Fibroblast of skin of abdomen (primary cell): ENCODE measurements at regions not wholly inside any gene's neighbourhood (a gene's known extent, or its start where the extent isn't known, plus 50 kb on each side); places are given as distances from the start of the nearest gene placed in this dataset.
"Not testable (repeated sequence)": the region's sequence is repeated elsewhere in the genome, so short reads cannot be mapped to it uniquely, and the experiment has no call there.

Experiments
- DNase-seq: peaks from one replicate; pipeline ENCODE4 v3.0.0-alpha.2; 2013

GRCh38 chr9:22992780-22993179, 546.2 kb downstream of the DMRTA1 start:
- no peak for DNase-seq

- DNase-seq = no peak
Measured at GRCh38 chr9:22997923-22998322, 551.3 kb downstream of the DMRTA1 start.

- DNase-seq = peak; percentile 75
Measured at GRCh38 chr9:23005156-23005555, 558.5 kb downstream of the DMRTA1 start.

- DNase-seq = no peak
Measured at GRCh38 chr9:23006127-23006526, 559.5 kb downstream of the DMRTA1 start.

GRCh38 chr9:23011669-23012068, 565.0 kb downstream of the DMRTA1 start:
- DNase-seq = peak; percentile 78

- DNase-seq = no peak
Measured at GRCh38 chr9:23015557-23015956, 568.9 kb downstream of the DMRTA1 start.

GRCh38 chr9:23036416-23036815, 589.8 kb downstream of the DMRTA1 start:
- DNase-seq = no peak

- DNase-seq = no peak
Measured at GRCh38 chr9:23039402-23039801, 592.8 kb downstream of the DMRTA1 start.

- DNase-seq = no peak
Measured at GRCh38 chr9:23041466-23041865, 594.8 kb downstream of the DMRTA1 start.

- DNase-seq = no peak
Measured at GRCh38 chr9:23044549-23044948, 597.9 kb downstream of the DMRTA1 start.

GRCh38 chr9:23046026-23046425, 599.4 kb downstream of the DMRTA1 start:
- not testable (repeated sequence) for DNase-seq

- DNase-seq = no peak
Measured at GRCh38 chr9:23050548-23050947, 603.9 kb downstream of the DMRTA1 start.

GRCh38 chr9:23073136-23073535, 626.5 kb downstream of the DMRTA1 start:
- DNase-seq = no peak

- no peak for DNase-seq
Measured at GRCh38 chr9:23079798-23080197, 633.2 kb downstream of the DMRTA1 start.

GRCh38 chr9:23081377-23081776, 634.8 kb downstream of the DMRTA1 start:
- no peak for DNase-seq

GRCh38 chr9:23088932-23089364, 642.3 kb downstream of the DMRTA1 start:
- peak; percentile 2 for DNase-seq

- DNase-seq = peak; percentile 86
Measured at GRCh38 chr9:23117616-23118015, 671.0 kb downstream of the DMRTA1 start.

GRCh38 chr9:23120630-23121029, 674.0 kb downstream of the DMRTA1 start:
- no peak for DNase-seq

- DNase-seq = peak; percentile 14
Measured at GRCh38 chr9:23123048-23123632, 676.5 kb downstream of the DMRTA1 start.

GRCh38 chr9:23145467-23145866, 680.6 kb downstream of the ELAVL2 start:
- DNase-seq = no peak

GRCh38 chr9:23153058-23153457, 673.0 kb downstream of the ELAVL2 start:
- DNase-seq = no peak

GRCh38 chr9:23160491-23160890, 665.5 kb downstream of the ELAVL2 start:
- DNase-seq = no peak

- DNase-seq = no peak
Measured at GRCh38 chr9:23160952-23161469, 665.0 kb downstream of the ELAVL2 start.

- no peak for DNase-seq
Measured at GRCh38 chr9:23162789-23163188, 663.3 kb downstream of the ELAVL2 start.

GRCh38 chr9:23171479-23171878, 654.6 kb downstream of the ELAVL2 start:
- DNase-seq = no peak
